ENCODE measurements at regions not wholly inside any gene's neighbourhood (a gene's known extent, or its start where the extent isn't known, plus 50 kb on each side); places are given as distances from the start of the nearest gene placed in this dataset.
"Not testable (repeated sequence)": the region's sequence is repeated elsewhere in the genome, so short reads cannot be mapped to it uniquely, and the experiment has no call there.

- DNase-seq (ENCODE audit: low spot score), result no peak
- no peak for TF ChIP-seq CTCF (IDR thresholded peaks at IDR 0.05; ENCODE audit: extremely low read depth, missing control alignments)
Measured at GRCh38 chr3:107915706-107916105, 175.1 kb downstream of the CD47 start.

DNA sequence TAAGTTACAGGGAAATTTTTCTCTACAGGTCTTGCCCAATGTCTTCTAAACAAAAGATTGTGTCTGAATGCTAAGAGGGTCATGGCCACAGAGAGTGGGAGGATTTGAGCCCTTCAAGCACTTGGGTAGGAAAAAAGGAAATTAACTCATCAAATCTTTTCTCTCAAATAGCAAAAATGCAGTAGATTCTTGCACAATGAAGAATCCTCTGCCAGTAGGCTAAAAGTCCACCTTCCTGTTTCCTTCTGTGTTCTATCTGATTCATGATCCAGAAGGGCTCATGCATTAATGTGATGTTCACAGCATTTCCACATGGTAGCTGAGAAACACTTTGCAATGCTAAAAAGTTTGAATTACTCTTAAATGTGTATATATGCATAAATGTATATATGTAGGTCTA, 177.1 kb downstream of the CD47 start:
- no peak for DNase-seq (ENCODE audit: low spot score)
- TF ChIP-seq CTCF (IDR thresholded peaks at IDR 0.05; ENCODE audit: extremely low read depth, missing control alignments), result no peak

GRCh38 chr3:107911337-107912000, 179.4 kb downstream of the CD47 start:
- DNase-seq (ENCODE audit: low spot score), result peak; percentile 25
- TF ChIP-seq CTCF (IDR thresholded peaks at IDR 0.05; ENCODE audit: extremely low read depth, missing control alignments), result no peak

- TF ChIP-seq CTCF (IDR thresholded peaks at IDR 0.05; ENCODE audit: extremely low read depth, missing control alignments), result no peak
- peak; percentile 49 for DNase-seq (ENCODE audit: low spot score)
Measured at GRCh38 chr3:107910713-107911259, 180.0 kb downstream of the CD47 start.

GRCh38 chr3:107909583-107909982, 181.2 kb downstream of the CD47 start:
- DNase-seq (ENCODE audit: low spot score), result not testable (repeated sequence)

GRCh38 chr3:107907996-107908395, 182.8 kb downstream of the CD47 start:
- TF ChIP-seq CTCF (IDR thresholded peaks at IDR 0.05; ENCODE audit: extremely low read depth, missing control alignments), result no peak
- no peak for DNase-seq (ENCODE audit: low spot score)

DNA sequence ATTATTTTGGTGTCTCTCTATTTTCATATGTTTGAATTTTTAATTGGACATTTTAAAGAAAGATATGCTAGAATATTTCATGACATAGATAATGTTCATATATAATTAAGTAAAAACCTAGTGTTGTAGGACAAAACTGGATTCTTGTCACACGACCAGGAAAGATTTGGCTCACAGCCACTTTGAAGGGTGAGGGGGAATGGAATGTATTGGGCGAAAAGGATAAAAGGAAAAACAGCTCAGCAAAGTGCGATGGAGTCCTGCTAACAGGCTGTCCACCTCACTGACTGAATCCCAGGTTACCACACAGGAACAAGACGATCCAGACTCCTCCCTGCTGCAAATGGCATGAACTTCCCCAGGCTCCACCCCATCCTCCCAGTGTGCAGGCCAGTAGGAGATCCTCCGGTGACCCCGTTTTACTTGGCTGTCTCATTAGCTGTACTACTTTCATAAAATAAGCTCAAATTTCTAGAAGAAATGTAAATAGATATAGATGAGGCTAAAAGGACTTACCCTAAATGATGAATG, 186.2 kb downstream of the CD47 start:
- no peak for DNase-seq (ENCODE audit: low spot score)
- no peak for TF ChIP-seq CTCF (IDR thresholded peaks at IDR 0.05; ENCODE audit: extremely low read depth, missing control alignments)
